Inferior parietal cortex (tissue), 1 donor: ENCODE measurements at regions not wholly inside any gene's neighbourhood (a gene's known extent, or its start where the extent isn't known, plus 50 kb on each side); places are given as distances from the start of the nearest gene placed in this dataset.
"Not testable (repeated sequence)": the region's sequence is repeated elsewhere in the genome, so short reads cannot be mapped to it uniquely, and the experiment has no call there.

Experiments used
- DNase-seq: peaks from one replicate; pipeline ENCODE4 v3.0.0-alpha.2; 2016; ENCODE audit errors: extremely low spot score

- DNase-seq = no peak
Observed at GRCh38 chr13:75178436-75178835, 303.5 kb downstream of the TBC1D4 start.

DNA sequence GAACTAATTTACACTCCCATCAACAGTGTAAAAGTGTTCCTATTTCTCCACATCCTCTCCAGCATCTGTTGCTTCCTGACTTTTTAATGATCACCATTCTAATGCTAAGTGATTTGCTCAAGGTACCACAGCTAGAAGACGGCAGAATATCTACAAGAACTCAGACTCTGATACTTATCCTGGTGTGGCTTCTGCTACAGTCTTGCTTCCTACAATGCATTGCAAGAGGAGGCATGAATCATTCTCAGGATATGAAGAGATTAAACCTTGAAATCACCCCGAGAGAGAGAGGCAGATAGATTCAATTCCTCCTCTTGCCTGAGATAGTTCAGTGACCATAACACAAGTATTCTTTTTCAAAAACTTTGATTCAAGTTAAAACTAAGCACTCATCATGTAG lies 306.4 kb downstream of the TBC1D4 start:
- DNase-seq = no peak

DNA sequence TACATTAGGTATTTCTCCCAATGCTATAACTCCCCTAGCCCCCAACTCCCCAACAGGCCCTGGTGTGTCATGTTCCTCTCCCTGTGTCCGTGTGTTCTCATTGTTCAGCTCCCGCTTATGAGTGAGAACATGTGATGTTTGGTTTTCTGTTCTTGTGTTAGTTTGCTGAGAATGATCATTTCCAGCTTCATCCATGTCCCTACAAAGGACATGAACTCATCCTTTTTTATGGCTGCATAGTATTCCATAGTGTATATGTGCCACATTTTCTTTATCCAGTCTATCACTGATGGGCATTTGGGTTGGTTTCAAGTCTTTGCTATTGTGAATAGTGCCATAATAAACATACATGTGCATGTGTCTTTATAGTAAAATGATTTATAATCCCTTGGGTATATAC lies 306.9 kb downstream of the TBC1D4 start:
- not testable (repeated sequence) for DNase-seq

GRCh38 chr13:75174481-75174880 lies 307.5 kb downstream of the TBC1D4 start:
- DNase-seq = no peak

DNA sequence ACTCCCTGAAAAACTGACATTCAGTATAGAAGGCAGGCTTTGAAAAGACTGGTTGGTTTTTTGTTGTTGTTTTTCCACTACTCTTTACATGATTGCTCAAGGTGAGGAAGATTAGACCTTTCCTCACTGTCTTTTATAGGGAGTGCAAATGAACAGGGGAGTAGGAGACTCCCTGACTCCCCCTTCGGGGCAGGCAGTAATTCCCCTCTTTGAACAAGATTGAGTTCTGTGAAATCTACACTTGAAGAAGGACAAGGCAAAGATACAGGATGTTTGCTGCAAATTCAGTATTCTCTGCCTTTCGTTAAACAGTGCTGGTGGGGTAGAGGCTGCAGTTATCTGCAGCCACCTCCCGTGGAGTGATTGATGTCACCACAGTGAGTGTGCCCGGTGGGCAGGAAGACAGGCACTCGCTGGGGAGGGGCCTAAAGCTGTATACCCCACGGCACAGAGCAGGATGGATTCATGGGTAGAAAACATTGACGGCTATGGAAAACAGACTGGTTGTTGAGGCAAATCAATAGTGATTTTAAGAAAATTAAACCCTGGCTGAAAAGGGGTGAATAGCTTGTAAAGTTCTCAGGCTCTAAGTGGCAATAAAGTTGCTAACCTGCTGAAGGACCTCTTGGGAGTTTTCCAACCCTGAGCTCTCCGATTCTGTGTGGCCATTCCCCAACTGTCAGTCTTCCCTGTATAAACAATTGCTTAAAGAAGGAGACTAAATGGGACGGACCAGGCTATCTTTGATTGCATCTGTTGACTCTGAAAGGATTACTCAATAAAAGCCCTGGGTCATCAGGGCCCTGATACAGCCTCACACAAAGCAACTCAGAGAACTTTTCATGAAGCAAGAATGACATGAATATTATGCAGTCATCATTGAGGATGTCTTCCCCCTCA lies 308.3 kb downstream of the TBC1D4 start:
- no peak for DNase-seq

DNA sequence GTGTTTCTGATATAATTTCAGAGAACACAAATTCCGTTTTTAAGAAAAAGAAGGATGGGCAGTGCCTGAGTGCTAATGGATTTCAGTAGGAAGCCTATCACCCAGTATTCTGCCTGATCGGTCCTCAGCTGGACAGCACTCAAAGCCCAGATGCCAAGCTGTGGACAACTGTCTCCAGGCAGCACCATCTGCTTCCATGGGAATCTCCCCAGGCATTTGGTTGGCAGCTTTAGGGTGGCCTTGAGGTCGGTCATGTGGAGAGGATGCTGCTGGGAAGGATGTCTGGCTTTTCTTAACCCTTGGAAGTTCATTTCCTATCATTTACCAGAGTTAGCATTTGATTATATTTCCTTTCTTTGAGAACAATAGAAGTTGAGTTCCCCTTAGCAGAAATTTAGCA lies 311.7 kb downstream of the TBC1D4 start:
- DNase-seq = no peak

DNA sequence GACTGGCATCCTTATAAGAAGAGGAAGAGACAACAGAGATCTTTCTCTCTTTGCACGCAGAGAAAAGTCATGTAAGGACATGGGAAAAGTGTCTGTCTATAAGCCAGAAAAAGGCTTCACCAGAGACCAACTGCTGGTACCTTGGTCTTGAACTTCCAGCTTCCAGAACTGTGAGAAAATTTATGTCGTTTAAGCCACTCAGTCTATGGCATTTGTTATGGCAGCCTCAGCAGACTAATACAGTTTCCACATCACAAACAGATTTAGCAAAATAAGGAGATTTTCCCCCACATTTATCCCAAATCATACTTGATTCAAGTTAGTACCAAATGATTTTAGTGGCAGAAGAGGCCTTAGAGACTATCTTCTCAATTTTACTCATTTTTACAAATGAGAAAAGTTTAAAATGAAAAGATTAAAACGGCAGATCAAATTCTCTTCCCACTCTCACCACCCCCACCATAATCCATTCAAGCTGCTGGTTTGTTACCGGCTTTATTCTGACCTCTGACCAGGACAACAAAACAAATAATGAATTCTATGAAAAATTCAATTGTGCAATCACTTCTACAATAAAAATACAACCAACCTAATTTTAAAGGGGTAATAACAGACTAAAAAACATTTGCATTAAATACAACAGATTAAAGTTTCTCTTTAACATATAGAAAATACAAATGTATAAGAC lies 316.3 kb downstream of the TBC1D4 start:
- no peak for DNase-seq

DNA sequence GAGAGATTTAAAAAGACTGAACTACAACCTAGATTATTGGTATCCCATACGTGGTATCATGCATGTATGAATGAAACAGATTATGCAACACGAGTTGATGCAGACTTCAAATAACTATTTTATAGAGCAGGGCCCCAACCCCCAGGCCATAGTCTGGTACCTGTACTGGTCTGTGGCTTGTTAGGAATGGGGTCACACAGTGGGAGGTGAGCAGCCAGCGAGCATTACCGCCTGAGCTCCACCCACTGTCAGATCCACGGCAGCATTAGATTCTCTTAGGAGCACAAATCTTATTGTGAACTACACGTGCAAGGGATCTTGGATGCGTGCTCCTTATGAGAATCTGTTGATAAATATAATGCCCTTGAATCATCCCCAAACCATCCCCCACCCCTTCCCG lies 320.2 kb downstream of the TBC1D4 start:
- DNase-seq = no peak

GRCh38 chr13:75160984-75161383 lies 321.0 kb downstream of the TBC1D4 start:
- no peak for DNase-seq

GRCh38 chr13:75154331-75154730 lies 327.6 kb downstream of the TBC1D4 start:
- DNase-seq = no peak

DNA sequence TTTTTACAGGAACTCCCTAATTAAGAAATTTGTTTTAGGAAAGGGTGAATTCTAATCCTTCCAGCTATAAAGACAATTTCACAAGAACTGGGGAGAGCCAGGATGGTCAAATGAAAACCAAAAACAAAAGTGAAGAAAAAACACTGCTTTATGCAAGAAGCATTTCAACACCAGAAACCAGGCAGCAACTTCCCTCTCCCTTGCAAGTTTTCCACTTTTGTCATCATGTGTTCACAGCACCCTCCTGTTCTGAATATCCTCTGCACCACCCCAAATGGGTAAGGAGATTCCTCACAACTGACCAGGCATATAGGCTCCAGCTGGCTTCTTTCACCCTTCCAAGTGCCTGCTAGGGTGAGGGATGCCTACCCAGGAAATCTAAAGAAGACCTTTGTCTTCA lies 328.1 kb downstream of the TBC1D4 start:
- DNase-seq = no peak

DNA sequence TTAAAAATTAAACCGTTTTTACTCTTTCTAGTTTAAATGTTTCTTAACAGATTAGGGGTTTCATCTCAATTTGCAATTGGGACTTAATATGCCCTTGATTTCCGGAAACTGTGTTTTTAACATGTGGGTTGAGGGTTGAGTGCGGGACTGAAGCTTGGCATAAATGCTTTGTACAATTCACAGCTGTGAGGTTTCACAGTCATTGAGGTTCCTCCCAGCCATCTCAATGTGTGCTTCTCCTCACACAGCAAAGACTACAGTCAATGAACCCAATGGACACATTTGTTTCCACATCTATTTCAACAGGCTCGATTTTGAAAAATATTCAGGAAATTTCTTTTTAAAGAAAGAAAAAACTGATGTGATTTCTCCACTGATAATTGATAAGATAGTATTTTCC lies 328.6 kb downstream of the TBC1D4 start:
- no peak for DNase-seq

GRCh38 chr13:75151081-75151643 lies 330.8 kb downstream of the TBC1D4 start:
- DNase-seq = no peak

DNA sequence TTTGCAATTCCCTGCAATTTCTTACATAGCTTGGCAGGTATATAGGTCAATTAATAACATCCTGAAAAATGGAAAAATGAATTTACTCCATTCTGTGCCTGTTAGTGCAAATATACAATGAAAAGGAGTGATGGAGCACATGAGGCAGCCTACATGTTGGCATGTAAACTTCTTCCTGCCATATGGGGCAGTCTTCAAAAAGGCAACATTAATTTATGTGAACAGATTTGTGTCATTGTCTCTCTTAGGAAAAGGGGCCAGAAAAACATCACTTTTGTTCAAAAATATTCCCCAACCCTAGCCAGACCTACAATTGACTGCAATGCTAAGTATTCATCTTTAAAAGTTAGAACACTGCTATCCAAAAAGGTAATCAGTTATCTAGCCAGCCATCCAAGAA lies 332.2 kb downstream of the TBC1D4 start:
- DNase-seq = no peak

DNA sequence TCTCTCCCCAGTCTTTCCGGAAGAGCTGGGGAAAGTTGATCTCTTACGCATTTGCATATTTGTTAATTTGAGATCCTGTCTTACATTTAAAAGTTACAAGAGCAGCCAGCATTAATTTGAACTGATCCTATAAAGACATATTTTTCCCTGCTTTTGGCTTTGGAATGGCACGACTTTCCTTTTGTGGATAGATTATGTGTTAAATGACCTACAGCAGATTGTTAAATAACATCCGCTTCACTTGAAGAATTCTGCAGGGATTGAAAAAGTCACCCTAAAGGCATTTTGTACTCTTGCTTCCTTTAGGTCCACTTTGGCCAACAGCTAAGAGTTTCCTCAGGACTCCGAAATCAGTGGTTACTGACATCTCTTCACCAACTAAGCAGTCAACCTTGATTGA lies 334.0 kb downstream of the TBC1D4 start:
- DNase-seq = no peak

DNA sequence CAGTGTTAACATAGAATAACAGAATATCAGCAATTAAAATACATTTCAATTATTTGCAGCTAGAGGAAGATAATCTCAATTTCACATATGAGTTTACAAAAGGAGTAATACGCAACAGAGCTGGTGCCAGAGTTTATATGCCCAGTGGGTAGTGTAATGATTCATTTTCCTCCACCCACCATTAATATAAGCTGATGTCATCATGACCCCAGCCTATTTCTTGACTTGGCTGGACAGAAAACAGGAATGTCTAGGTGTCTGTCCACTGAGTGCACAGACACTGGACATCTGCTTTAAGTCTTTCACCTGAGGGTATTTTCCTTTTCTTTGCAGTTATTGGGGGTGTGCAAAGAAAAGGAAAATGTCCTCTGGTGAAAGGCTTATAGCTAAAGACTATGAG lies 335.5 kb downstream of the TBC1D4 start:
- DNase-seq = no peak

DNA sequence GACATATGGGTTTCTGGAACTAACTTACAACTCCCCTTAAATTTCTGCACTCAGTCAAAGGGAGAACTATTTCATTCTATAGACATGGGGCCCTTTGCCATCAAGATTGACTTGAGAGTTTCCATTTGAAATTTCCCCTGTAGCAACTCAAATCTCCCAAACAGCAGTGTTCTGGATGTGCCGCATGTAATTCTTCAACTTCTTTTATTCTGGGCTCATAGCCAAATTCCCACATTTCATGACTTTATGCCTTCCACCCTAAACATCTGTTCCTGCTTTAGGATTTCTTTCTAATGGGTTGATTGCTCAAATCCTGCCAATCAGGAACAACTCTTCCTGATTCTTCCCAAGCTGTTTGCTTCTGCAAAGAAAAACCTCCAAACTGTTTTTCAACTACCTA lies 336.0 kb downstream of the TBC1D4 start:
- no peak for DNase-seq

- DNase-seq = no peak
Observed at GRCh38 chr13:75139291-75139690, 342.7 kb downstream of the TBC1D4 start.

GRCh38 chr13:75137911-75138571 lies 343.9 kb downstream of the TBC1D4 start:
- no peak for DNase-seq

DNA sequence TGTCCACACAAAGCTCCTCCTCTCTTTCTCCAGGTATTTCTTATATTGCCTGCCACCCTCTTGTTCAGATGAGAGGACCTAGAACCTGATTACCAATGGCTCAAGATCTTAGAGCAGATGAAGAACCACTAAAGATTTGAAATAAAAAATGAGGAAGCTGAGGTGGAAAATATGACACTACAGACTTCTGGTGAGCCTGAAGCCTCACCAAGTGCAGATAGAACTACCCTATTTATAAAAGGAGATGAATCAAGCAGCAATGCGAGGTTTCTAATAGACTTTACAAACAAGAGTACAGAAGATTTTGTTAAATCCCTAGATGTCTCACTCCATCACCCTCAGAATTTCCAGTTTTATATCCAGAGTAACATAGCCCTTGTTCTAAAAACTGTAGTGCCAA lies 345.8 kb downstream of the TBC1D4 start:
- DNase-seq = no peak

DNA sequence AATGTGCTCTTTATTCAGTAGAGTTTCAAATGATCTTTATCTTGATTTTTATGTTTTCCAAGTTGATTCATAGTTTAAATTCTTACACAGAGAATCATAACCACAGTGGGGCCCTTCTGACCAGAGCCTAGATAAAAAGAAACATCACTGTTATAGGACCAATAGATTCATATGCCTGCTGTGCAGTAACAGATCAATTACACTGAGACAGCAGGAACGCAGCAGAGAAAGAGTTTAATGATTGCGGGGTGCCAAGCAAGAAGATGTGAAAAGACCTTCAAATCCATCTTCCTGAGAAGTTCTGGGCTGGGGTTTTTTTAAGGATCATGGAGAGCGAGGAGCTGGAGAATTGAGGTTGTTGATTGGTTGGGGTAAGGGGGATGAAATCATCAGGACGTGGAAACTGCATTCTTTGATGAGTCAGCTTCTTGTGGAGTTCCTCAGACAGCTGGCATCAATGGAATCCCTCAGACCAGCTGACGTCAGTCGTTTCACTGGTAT lies 346.6 kb downstream of the TBC1D4 start:
- DNase-seq = no peak
